ENCODE measurements at regions not wholly inside any gene's neighbourhood (a gene's known extent, or its start where the extent isn't known, plus 50 kb on each side); places are given as distances from the start of the nearest gene placed in this dataset.

DNA sequence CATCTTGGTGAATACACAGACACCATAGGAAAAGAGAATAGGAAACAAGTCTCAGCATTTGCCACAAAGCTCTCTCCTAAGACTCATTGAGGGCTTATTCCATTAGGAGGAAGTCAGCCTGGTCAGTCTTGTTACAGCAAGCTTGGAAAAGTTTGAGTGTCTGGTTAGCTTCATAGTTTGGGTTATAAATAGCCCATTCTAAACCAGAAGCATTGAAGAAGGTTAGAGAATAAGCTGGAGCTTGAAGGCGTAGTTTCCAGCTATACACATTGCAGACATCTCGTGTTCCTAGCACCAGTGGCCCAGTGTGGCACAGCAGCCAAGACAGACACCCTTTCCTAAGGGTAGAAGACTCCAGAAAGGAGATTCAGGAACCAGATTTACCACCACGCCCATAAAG lies 168.8 kb upstream of the RBM19 start:
- TF ChIP-seq CTCF (IDR thresholded peaks at IDR 0.05) (no peak), POLR2A (IDR thresholded peaks at IDR 0.05) (no peak)

Measured in uterus (tissue), 2 donors.